OCI-LY7 (cell line): ENCODE measurements at regions not wholly inside any gene's neighbourhood (a gene's known extent, or its start where the extent isn't known, plus 50 kb on each side); places are given as distances from the start of the nearest gene placed in this dataset.

Experiments
- EZH2phosphoT487 ChIP-seq: fragments of 200-600 bp; sonication (generic); IDR thresholded peaks from 2 replicates; pipeline ENCODE4 v1.6.1; 2018; ENCODE audit warnings: low read depth, borderline replicate concordance, mild to moderate bottlenecking, mixed run types, antibody characterized with exemption, low read length, moderate library complexity, mixed read lengths
- TF ChIP-seq, protein P1 (sequence below): fragments of 200-600 bp; sonication (generic); conservative IDR thresholded peaks from 2 replicates; pipeline ENCODE4 v1.5.1; 2014; ENCODE audit warnings: mild to moderate bottlenecking, antibody characterized with exemption, low read length, moderate library complexity, mixed read lengths

DNA sequence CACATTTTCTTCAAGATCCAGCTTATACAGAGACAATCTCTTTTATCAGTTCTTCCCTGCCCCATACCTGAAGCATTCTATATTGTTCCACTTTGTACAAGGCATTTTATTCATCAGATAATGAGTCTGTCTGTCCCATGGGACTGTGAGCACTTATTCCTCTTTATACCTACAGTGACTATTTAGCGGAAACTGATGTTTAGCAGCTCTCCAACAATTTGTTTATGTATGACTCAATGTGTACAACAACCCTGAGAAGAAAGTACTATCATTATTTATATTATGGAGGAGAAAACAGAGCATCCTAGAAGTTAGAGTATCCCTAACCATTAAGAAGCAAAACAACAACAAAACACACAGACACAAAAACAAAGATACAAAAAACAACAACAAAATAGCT lies 306.5 kb downstream of the PRDM5 start:
- TF ChIP-seq, protein P1, sequence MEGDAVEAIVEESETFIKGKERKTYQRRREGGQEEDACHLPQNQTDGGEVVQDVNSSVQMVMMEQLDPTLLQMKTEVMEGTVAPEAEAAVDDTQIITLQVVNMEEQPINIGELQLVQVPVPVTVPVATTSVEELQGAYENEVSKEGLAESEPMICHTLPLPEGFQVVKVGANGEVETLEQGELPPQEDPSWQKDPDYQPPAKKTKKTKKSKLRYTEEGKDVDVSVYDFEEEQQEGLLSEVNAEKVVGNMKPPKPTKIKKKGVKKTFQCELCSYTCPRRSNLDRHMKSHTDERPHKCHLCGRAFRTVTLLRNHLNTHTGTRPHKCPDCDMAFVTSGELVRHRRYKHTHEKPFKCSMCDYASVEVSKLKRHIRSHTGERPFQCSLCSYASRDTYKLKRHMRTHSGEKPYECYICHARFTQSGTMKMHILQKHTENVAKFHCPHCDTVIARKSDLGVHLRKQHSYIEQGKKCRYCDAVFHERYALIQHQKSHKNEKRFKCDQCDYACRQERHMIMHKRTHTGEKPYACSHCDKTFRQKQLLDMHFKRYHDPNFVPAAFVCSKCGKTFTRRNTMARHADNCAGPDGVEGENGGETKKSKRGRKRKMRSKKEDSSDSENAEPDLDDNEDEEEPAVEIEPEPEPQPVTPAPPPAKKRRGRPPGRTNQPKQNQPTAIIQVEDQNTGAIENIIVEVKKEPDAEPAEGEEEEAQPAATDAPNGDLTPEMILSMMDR, result no peak
- TF ChIP-seq EZH2phosphoT487, result no peak
